SH-SY5Y (cell line): ENCODE measurements at regions not wholly inside any gene's neighbourhood (a gene's known extent, or its start where the extent isn't known, plus 50 kb on each side); places are given as distances from the start of the nearest gene placed in this dataset.

ENCODE experiments used
- GATA2 ChIP-seq: IDR thresholded peaks from 2 replicates; pipeline ENCODE4 v1.6.1; 2011; ENCODE audit warnings: mild to moderate bottlenecking, low read depth, low read length
- GATA3 ChIP-seq: IDR thresholded peaks from 2 replicates; pipeline ENCODE4 v1.6.1; 2011; ENCODE audit warnings: low read depth, mild to moderate bottlenecking, low read length, moderate library complexity

- TF ChIP-seq GATA3 (no peak), GATA2 (no peak)
Measured at GRCh38 chr11:95346265-95346664, 115.3 kb upstream of the SESN3 start.

DNA sequence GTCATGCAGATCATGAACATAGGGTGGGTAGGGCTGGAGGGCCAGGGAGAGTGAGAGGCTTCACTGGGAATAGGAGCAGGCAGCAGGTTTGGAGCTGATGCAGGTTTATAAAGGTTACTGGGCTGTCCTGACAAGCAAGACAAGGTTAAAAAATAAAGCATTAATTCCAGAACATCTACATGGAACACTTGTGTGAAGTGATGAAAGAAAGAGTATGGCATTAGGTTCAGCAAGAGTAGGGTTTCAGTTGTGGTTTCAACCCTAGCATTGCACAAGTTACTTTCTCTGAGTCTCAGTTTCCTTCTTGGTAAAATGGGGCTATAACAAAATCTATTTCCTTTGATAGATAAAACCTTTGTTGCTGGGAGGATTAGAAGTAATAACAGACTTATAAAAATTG is 114.6 kb upstream of the SESN3 start:
- TF ChIP-seq GATA3 (no peak), GATA2 (no peak)

DNA sequence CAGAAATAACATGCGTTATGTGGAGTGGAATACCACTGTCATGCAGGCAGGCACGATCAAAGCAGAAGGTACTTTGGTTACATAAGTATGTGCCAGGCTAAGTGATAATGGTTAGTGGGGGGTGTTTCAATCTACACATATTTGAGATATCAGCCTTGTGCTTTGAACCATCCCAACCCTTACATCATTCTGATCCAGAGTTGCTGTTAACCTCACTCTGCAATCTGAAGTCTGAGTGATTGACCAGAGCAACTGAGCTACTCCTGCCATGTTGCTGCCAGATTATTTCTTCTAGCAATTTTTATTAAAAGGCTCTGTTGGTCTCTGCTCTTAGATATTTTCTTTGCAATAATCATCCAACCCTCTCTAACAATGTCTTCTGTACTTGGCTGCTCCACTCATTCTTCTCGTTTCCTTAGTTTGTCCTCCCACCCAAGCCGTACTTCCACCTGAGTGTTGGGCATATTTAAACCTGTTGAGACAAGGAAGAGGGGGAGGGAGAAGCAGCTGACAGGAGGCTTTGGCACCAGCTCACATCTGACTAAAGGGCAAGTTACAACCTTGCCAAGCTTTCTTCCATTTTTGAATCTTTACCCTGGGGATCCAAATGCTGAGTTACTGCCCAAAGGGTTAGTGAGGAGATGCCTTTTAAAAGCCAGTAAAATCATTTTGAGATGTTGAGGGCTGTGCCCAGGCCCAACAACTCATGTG is 114.1 kb upstream of the SESN3 start:
- TF ChIP-seq GATA2 (no peak), GATA3 (no peak)

DNA sequence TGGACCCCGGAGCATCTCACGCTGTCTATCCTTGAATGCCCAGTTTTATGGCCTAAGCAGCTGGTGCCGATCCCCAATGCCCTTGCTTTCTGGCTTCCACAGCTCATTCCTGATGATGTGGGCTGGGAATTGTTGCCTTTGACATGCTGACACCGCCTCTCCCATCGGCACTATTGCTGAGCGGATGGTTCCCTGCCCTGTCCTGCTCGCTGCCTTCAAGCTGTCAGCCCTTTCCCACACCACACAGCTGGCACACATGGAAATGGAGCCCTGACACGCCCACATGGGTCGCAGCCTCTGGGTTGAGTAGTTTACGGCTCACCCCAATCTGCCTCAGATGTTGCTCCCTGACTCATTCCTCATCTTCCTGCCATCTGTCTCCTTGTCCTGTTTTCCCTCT is 110.2 kb upstream of the SESN3 start:
- TF ChIP-seq GATA3 (no peak), GATA2 (no peak)

GRCh38 chr11:95339086-95339901 is 108.3 kb upstream of the SESN3 start:
- TF ChIP-seq GATA3 (no peak), GATA2 (no peak)

DNA sequence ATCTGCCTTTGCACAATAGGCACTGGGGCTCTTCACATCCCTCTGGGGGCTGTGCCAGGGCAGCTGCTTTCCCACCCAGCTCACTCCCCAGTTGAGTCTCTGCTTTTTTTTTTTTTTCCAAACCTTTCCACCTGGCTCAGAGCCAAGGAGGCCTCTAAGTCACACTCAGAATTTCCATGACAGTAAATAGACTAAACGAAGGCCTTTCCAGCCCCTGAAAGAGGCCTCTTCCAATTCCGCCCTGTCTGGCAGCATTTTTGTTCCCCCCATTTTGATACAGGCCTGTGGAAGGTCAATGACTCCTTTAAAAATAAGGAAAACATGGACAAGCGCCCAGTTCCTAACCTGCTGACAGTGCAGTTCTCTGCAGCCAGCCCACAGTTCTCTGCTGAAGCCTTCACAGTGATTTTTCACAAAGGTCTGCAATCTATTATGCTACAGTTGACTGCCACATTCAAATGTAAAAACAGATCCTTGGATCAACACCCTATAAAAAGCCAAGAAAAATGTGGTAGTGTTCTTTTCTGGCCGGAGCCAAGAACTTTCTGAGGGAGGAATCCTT is 107.5 kb upstream of the SESN3 start:
- TF ChIP-seq GATA3 (no peak), GATA2 (no peak)

DNA sequence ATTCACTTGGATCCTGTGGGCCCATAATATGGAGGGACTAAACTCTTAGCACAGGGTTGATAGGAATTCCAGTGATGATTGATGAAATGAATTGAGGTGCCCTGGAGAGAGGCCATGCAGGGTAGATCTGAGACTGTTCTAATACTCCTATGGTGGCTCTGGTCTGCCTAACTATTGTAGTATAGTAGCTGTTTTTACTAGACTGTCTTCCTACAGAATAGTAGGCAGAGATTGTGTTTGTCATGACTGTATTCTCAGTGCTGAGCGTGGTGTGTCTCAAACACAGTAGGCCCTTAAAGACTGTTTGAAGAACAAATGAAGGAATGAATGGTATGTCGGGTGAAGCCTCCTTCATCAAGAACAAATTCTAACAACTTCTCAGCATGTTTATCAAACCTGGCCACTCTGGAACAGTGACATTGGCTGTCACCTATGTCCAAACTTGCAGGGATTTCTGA is 107.0 kb upstream of the SESN3 start:
- TF ChIP-seq GATA3: no peak
- no peak for TF ChIP-seq GATA2

DNA sequence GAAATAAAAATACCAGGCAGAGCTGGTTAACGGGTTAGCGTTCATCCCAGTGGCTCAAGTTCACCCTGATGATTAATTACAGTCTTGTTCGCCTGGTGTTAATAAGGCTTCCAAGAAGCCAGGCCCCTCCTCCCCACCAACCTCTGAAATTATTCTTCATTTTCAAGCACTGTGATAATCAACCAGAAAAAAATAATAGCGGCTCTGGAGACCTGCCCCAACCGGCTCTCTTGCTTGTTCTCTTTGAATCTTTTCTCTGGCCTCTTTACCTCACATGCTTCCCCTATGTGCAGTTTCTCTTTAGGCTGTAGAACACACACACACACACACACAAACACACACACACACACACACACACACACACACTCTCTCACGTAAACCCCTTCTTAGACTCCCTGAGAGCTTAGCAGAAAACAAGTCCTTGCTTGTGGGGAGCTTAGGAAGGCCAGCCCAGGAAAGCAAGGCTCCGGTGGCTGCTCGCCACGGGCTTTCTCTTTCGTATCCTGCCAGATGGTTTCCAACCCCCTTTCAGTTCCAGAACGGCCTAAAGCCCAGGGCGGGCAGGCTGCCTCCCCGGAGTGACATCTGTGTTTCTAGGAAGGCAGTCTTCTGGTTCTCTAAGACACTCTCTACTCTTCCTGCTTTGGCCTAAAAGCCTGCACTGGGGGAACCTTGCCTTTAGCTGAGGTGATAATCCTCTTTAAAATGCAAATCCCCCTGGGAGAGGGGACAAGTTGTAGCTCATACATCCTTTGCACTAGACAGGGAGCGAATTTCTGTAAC is 106.4 kb upstream of the SESN3 start:
- TF ChIP-seq GATA2 (no peak), GATA3 (no peak)

DNA sequence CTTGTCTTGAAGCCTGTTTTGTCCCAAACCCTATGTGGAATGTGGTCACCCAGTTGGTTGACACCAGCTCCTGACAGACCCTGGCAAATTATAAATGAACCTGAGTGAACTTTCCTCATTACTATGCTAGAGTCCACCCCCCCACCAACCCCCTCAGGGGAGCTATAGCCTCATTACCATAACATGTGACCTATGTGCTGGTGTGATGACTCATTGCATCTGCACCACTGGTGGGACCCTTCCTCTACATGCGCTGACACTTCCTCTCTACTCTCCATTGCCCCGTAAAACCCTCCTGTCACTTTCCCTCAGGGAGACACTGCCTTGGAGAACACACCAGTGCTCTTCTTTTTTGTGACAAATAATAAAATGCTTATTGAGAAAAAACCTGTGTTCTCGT is 105.0 kb upstream of the SESN3 start:
- TF ChIP-seq GATA3: no peak
- no peak for TF ChIP-seq GATA2

GRCh38 chr11:95331161-95331560 is 100.2 kb upstream of the SESN3 start:
- TF ChIP-seq GATA2 (no peak), GATA3 (no peak)

- TF ChIP-seq GATA2: no peak
- TF ChIP-seq GATA3: no peak
Measured at GRCh38 chr11:95330302-95330701, 99.3 kb upstream of the SESN3 start.

GRCh38 chr11:95327273-95327948 is 96.4 kb upstream of the SESN3 start:
- TF ChIP-seq GATA2 (no peak), GATA3 (no peak)

DNA sequence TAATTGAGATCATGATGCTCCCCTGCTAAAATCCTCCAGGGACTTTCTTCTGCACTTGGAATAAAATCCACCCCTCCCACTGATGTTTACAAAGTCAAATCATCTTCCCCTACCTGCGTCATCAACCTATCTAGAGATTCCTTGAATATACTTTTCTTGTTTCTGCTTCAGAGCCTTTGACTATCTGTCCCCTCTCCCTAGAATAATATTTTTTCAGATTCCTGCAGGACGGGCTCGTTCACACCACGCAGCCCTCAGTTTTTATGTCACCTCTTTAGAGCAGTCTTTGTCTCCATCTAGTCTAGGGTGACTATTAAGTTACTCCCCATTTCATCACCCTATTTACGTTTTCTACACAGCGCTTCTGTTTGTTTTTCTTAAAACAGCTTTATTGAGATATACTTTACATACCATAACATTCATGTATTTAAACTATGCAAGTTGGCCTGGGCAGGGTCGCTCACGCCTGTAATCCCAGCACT is 94.8 kb upstream of the SESN3 start:
- TF ChIP-seq GATA3 (no peak), GATA2 (no peak)
